Fibroblast of skin of left quadriceps (primary cell): ENCODE measurements at regions not wholly inside any gene's neighbourhood (a gene's known extent, or its start where the extent isn't known, plus 50 kb on each side); places are given as distances from the start of the nearest gene placed in this dataset.
A peak's percentile ranks its signal among the peaks of the same experiment; 100 is the strongest.

Experiments used
- DNase-seq, 2 experiments: peaks; one replicate each; pipeline ENCODE4 v3.0.0-alpha.2; 2013; ENCODE audit warnings: low read depth in 2 of 2

GRCh38 chr12:88947486-88948043, 367.3 kb upstream of the KITLG start:
- no peak for DNase-seq

- DNase-seq, result peak; percentile 64 to 67
Observed at GRCh38 chr12:88946372-88946997, 366.2 kb upstream of the KITLG start.

GRCh38 chr12:88945051-88945732, 364.9 kb upstream of the KITLG start:
- peak in 1 of 2 experiments; percentile 5 for DNase-seq

- no peak for DNase-seq
Observed at GRCh38 chr12:88944397-88944796, 364.1 kb upstream of the KITLG start.

GRCh38 chr12:88940854-88941253, 360.6 kb upstream of the KITLG start:
- no peak for DNase-seq

- DNase-seq, result no peak
Observed at GRCh38 chr12:88935856-88936255, 355.6 kb upstream of the KITLG start.

- peak in 1 of 2 experiments; percentile 5 for DNase-seq
Observed at GRCh38 chr12:88934163-88934747, 354.0 kb upstream of the KITLG start.

- DNase-seq, result no peak
Observed at GRCh38 chr12:88932457-88932856, 352.2 kb upstream of the KITLG start.

- DNase-seq, result no peak
Observed at GRCh38 chr12:88931598-88931997, 351.3 kb upstream of the KITLG start.

- peak; percentile 34 to 48 for DNase-seq
Observed at GRCh38 chr12:88925454-88925853, 345.2 kb upstream of the KITLG start.

GRCh38 chr12:88924162-88924561, 343.9 kb upstream of the KITLG start:
- no peak for DNase-seq

GRCh38 chr12:88923631-88924030, 343.4 kb upstream of the KITLG start:
- DNase-seq, result no peak

GRCh38 chr12:88922816-88923215, 342.5 kb upstream of the KITLG start:
- peak in 1 of 2 experiments; percentile 13 for DNase-seq

- DNase-seq, result no peak
Observed at GRCh38 chr12:88921890-88922532, 341.7 kb upstream of the KITLG start.

GRCh38 chr12:88921434-88921833, 341.2 kb upstream of the KITLG start:
- DNase-seq, result no peak

GRCh38 chr12:88918161-88918560, 337.9 kb upstream of the KITLG start:
- no peak for DNase-seq

- DNase-seq, result no peak
Observed at GRCh38 chr12:88914967-88915366, 334.7 kb upstream of the KITLG start.

- DNase-seq, result no peak
Observed at GRCh38 chr12:88909510-88909909, 329.2 kb upstream of the KITLG start.

- DNase-seq, result no peak
Observed at GRCh38 chr12:88908345-88908744, 328.1 kb upstream of the KITLG start.

GRCh38 chr12:88904705-88905104, 324.4 kb upstream of the KITLG start:
- no peak for DNase-seq

GRCh38 chr12:88903333-88903732, 323.1 kb upstream of the KITLG start:
- DNase-seq, result no peak

GRCh38 chr12:88897723-88898122, 317.5 kb upstream of the KITLG start:
- DNase-seq, result no peak
